ENCODE measurements at regions not wholly inside any gene's neighbourhood (a gene's known extent, or its start where the extent isn't known, plus 50 kb on each side); places are given as distances from the start of the nearest gene placed in this dataset.

GRCh38 chr2:67896076-67896475 lies 166.7 kb downstream of the C1D start:
- no TSS peak for BruUV-seq (replicated peaks)
- ChIA-PET POLR2A (no interaction called here), CTCF (interaction anchor here (0.7 to 1.7 kb wide), 4 partner anchors 11 to 135 kb away, joined by 3 to 6 read pairs (median 4); no protein-coding TSS in a partner anchor)
- no peak overlapping the region for H3K9ac ChIP-seq (replicated peaks; ENCODE audit: extremely low read depth, insufficient read depth, low read length)
- intact Hi-C loops (cut with micrococcal nuclease) = no loop called here
- no peak for DNase-seq (ENCODE audit: low read depth, low spot score)
- H3K4me3 ChIP-seq (replicated peaks in 1 of 3; ENCODE audit: insufficient read depth in 1 of 3, low read depth in 1 of 3, low read length in 3 of 3) = no peak overlapping the region
- no peak overlapping the region for H2AFZ ChIP-seq (ENCODE audit: low read depth, low read length)
- dilution Hi-C loops (cut with MboI; ENCODE audit: extremely low pct_ligation_motif_present, low sequenced_read_pairs) = no loop called here
- H3K9me3 ChIP-seq (replicated peaks; ENCODE audit: control insufficient read depth, insufficient read depth, low read length) = no peaks in the 10 kb centered on the region
- H3K9me1 ChIP-seq (replicated peaks; ENCODE audit: control insufficient read depth, extremely low read depth, insufficient read depth, low read length) = no peaks in the 10 kb centered on the region
- TF ChIP-seq POLR2AphosphoS5 (IDR thresholded peaks at IDR 0.05; ENCODE audit: insufficient read depth, low read depth, low read length) (no peak), MYC (IDR thresholded peaks at IDR 0.05; ENCODE audit: low read depth, low read length) (no peak), FOS (IDR thresholded peaks at IDR 0.05; ENCODE audit: borderline replicate concordance, insufficient read depth, low read length) (no peak)
- H3K4me1 ChIP-seq (ENCODE audit: control insufficient read depth, extremely low read depth, insufficient read depth, low read length) = no peaks in the 10 kb centered on the region
- FAIRE-seq = no peak
- H4K20me1 ChIP-seq (replicated peaks; ENCODE audit: control insufficient read depth, extremely low read depth, insufficient read depth, low read length) = no peaks in the 10 kb centered on the region
- H3K79me2 ChIP-seq (ENCODE audit: control insufficient read depth, insufficient read depth, low read length) = no peaks in the 10 kb centered on the region
- no peak overlapping the region for H3K4me2 ChIP-seq (ENCODE audit: insufficient read depth, low read length)
- H3K36me3 ChIP-seq (ENCODE audit: control insufficient read depth in 2 of 2, extremely low read depth in 1 of 2, insufficient read depth in 2 of 2, low read length in 2 of 2) = no peaks in the 10 kb centered on the region
- H3K27me3 ChIP-seq (ENCODE audit: control insufficient read depth in 2 of 2, insufficient read depth in 2 of 2, low read length in 2 of 2) = no peaks in the 10 kb centered on the region
- H3K27ac ChIP-seq (ENCODE audit: insufficient read depth, low read depth, low read length) = no peak overlapping the region

- Histone ChIP-seq H3K27me3 (ENCODE audit: control insufficient read depth in 2 of 2, insufficient read depth in 2 of 2, low read length in 2 of 2) (no peaks in the 10 kb centered on the region), H4K20me1 (replicated peaks; ENCODE audit: control insufficient read depth, extremely low read depth, insufficient read depth, low read length) (no peaks in the 10 kb centered on the region), H3K79me2 (ENCODE audit: control insufficient read depth, insufficient read depth, low read length) (no peaks in the 10 kb centered on the region), H3K4me1 (ENCODE audit: control insufficient read depth, extremely low read depth, insufficient read depth, low read length) (no peaks in the 10 kb centered on the region), H3K36me3 (ENCODE audit: control insufficient read depth in 2 of 2, extremely low read depth in 1 of 2, insufficient read depth in 2 of 2, low read length in 2 of 2) (no peaks in the 10 kb centered on the region), H3K4me2 (ENCODE audit: insufficient read depth, low read length) (no peak overlapping the region), H2AFZ (ENCODE audit: low read depth, low read length) (no peak overlapping the region), H3K9ac (replicated peaks; ENCODE audit: extremely low read depth, insufficient read depth, low read length) (no peak overlapping the region), H3K9me3 (replicated peaks; ENCODE audit: control insufficient read depth, insufficient read depth, low read length) (no peaks in the 10 kb centered on the region), H3K4me3 (replicated peaks in 1 of 3; ENCODE audit: insufficient read depth in 1 of 3, low read depth in 1 of 3, low read length in 3 of 3) (no peak overlapping the region), H3K27ac (ENCODE audit: insufficient read depth, low read depth, low read length) (no peak overlapping the region), H3K9me1 (replicated peaks; ENCODE audit: control insufficient read depth, extremely low read depth, insufficient read depth, low read length) (no peaks in the 10 kb centered on the region)
- DNase-seq (ENCODE audit: low read depth, low spot score) (no peak), FAIRE-seq (no peak)
- intact Hi-C loops (cut with micrococcal nuclease) (no loop called here), dilution Hi-C loops (cut with MboI; ENCODE audit: extremely low pct_ligation_motif_present, low sequenced_read_pairs) (no loop called here)
- ChIA-PET POLR2A (no interaction called here), CTCF (interaction anchor here (1.7 kb wide), 1 partner anchor 135 kb away, joined by 6 read pairs; no protein-coding TSS in a partner anchor)
- TF ChIP-seq MYC (IDR thresholded peaks at IDR 0.05; ENCODE audit: low read depth, low read length) (no peak), POLR2AphosphoS5 (IDR thresholded peaks at IDR 0.05; ENCODE audit: insufficient read depth, low read depth, low read length) (no peak), MAX (IDR thresholded peaks at IDR 0.05; ENCODE audit: insufficient read depth, insufficient read length) (no peak), CTCF (IDR thresholded peaks at IDR 0.05; ENCODE audit: extremely low read depth in 1 of 2, insufficient read depth in 1 of 2, low read depth in 1 of 2, low read length in 2 of 2) (no peak), JUN (IDR thresholded peaks at IDR 0.05; ENCODE audit: borderline replicate concordance, insufficient read depth, insufficient read length, low read depth) (no peak), FOS (IDR thresholded peaks at IDR 0.05; ENCODE audit: borderline replicate concordance, insufficient read depth, low read length) (no peak), EZH2 (IDR thresholded peaks at IDR 0.05; ENCODE audit: borderline replicate concordance, low read depth, low read length, severe bottlenecking) (no peak), POLR2A (IDR thresholded peaks at IDR 0.05; ENCODE audit: low read depth, low read length) (no peak), GATA2 (IDR thresholded peaks at IDR 0.05; ENCODE audit: insufficient read depth, insufficient read length, low read depth, low read length) (no peak)
- BruUV-seq (replicated peaks) = no TSS peak
These were observed 166.3 kb downstream of the C1D start for GRCh38 chr2:67896476-67896875.
